DOHH2 (cell line): ENCODE measurements at regions not wholly inside any gene's neighbourhood (a gene's known extent, or its start where the extent isn't known, plus 50 kb on each side); places are given as distances from the start of the nearest gene placed in this dataset.

Source experiments
- H3F3A ChIP-seq: fragments of 200-600 bp; sonication (generic), shearing (Covaris generic); 2 replicates; pipeline ENCODE4 v1.6.0; 2016; ENCODE audit warnings: antibody characterized with exemption, mild to moderate bottlenecking; ENCODE audit not compliant: control insufficient read depth, insufficient read depth
- H3K27ac ChIP-seq: fragments of 200-600 bp; sonication (generic); 2 replicates; pipeline ENCODE4 v1.5.1; 2014; ENCODE audit warnings: low read depth, mild to moderate bottlenecking, low read length, moderate library complexity
- H3K27me3 ChIP-seq: fragments of 200-600 bp; sonication (generic); 2 replicates; pipeline ENCODE4 v1.6.1; 2014; ENCODE audit warnings: mild to moderate bottlenecking, low read length, mixed read lengths; ENCODE audit not compliant: control insufficient read depth
- H3K36me3 ChIP-seq: fragments of 200-600 bp; sonication (generic); 2 replicates; pipeline ENCODE4 v1.6.1; 2014; ENCODE audit warnings: mild to moderate bottlenecking, low read length, moderate library complexity, mixed read lengths; ENCODE audit not compliant: control insufficient read depth
- H3K4me1 ChIP-seq: fragments of 200-600 bp; sonication (generic); 2 replicates; pipeline ENCODE4 v1.6.1; 2014; ENCODE audit warnings: mild to moderate bottlenecking, low read length, mixed read lengths; ENCODE audit not compliant: control insufficient read depth
- H3K4me2 ChIP-seq: fragments of 200-600 bp; sonication (generic); 2 replicates; pipeline ENCODE4 v1.6.0; 2014; ENCODE audit warnings: mild to moderate bottlenecking, low read length, moderate library complexity
- H3K4me3 ChIP-seq: fragments of 200-600 bp; sonication (generic); 2 replicates; pipeline ENCODE4 v1.5.1; 2014; ENCODE audit warnings: mild to moderate bottlenecking, low read length, mixed read lengths
- H3K79me2 ChIP-seq: fragments of 200-600 bp; sonication (generic); 2 replicates; pipeline ENCODE4 v1.6.1; 2014; ENCODE audit warnings: mild to moderate bottlenecking, low read length, mixed read lengths; ENCODE audit not compliant: control insufficient read depth
- H3K9me2 ChIP-seq: fragments of 200-600 bp; sonication (generic); replicated peaks from 2 replicates; pipeline ENCODE4 v1.6.1; 2014; ENCODE audit warnings: mild to moderate bottlenecking, low read length, mixed read lengths; ENCODE audit not compliant: control insufficient read depth
- H3K9me3 ChIP-seq: fragments of 200-600 bp; sonication (generic); 2 replicates; pipeline ENCODE4 v1.6.1; 2014; ENCODE audit warnings: antibody characterized with exemption, low read length, mixed read lengths; ENCODE audit not compliant: control insufficient read depth, insufficient read depth
- H4K20me1 ChIP-seq: fragments of 200-600 bp; sonication (generic); 2 replicates; pipeline ENCODE4 v1.6.0; 2014; ENCODE audit warnings: low read depth, mild to moderate bottlenecking, antibody characterized with exemption, low read length, moderate library complexity; ENCODE audit not compliant: control insufficient read depth, insufficient read depth
- CTCF ChIP-seq: fragments of 200-600 bp; sonication (generic); IDR thresholded peaks from one replicate; pipeline ENCODE4 v1.5.1; 2014; ENCODE audit warnings: antibody characterized with exemption, mild to moderate bottlenecking, low read depth, low read length; ENCODE audit not compliant: poor library complexity, severe bottlenecking
- EZH2phosphoT487 ChIP-seq: fragments of 200-600 bp; sonication (generic); IDR thresholded peaks from 2 replicates; pipeline ENCODE4 v1.6.1; 2017; ENCODE audit warnings: borderline replicate concordance, mild to moderate bottlenecking, antibody characterized with exemption, low read length, moderate library complexity, mixed read lengths

DNA sequence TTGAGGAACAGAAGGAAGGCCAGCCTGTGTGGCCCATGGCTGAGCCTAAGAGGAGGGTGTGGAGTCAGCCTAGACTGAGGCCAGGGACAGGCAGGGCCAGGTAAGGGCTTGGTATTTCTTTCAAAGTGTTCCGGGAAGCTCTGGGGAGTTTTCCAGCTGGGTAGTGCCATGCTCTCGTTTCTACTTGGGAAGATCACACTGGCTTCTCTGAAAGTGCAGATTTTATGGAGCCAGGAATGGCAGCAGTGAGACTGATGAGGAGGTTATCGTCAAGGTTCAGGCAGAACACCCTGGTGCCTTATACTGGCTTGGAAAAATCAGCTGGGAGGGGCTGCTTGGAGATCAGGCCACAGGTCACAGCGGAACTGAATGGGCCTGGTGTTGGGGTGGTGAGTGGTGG lies 245.1 kb downstream of the SOX11 start:
- H3K4me1 ChIP-seq = no peaks in the 10 kb centered on the region
- no peak overlapping the region for H3K4me2 ChIP-seq
- no peaks in the 10 kb centered on the region for H3K79me2 ChIP-seq
- no peaks in the 10 kb centered on the region for H3K27me3 ChIP-seq
- no peaks in the 10 kb centered on the region for H3F3A ChIP-seq
- H3K9me2 ChIP-seq = no peaks in the 10 kb centered on the region
- H3K4me3 ChIP-seq = no peak overlapping the region
- TF ChIP-seq CTCF = no peak
- TF ChIP-seq EZH2phosphoT487 = no peak
- no peaks in the 10 kb centered on the region for H3K36me3 ChIP-seq
- no peaks in the 10 kb centered on the region for H4K20me1 ChIP-seq
- no peaks in the 10 kb centered on the region for H3K9me3 ChIP-seq
- H3K27ac ChIP-seq = no peak overlapping the region

GRCh38 chr2:5937851-5938565 lies 245.8 kb downstream of the SOX11 start:
- H3K79me2 ChIP-seq = no peaks in the 10 kb centered on the region
- no peaks in the 10 kb centered on the region for H3K9me3 ChIP-seq
- no peaks in the 10 kb centered on the region for H4K20me1 ChIP-seq
- no peaks in the 10 kb centered on the region for H3K27me3 ChIP-seq
- H3K4me2 ChIP-seq = no peak overlapping the region
- H3K9me2 ChIP-seq = no peaks in the 10 kb centered on the region
- H3K36me3 ChIP-seq = no peaks in the 10 kb centered on the region
- no peak overlapping the region for H3K27ac ChIP-seq
- no peaks in the 10 kb centered on the region for H3K4me1 ChIP-seq
- no peak overlapping the region for H3K4me3 ChIP-seq
- TF ChIP-seq EZH2phosphoT487 (no peak), CTCF (no peak)
- H3F3A ChIP-seq = no peaks in the 10 kb centered on the region

GRCh38 chr2:5938566-5938896 lies 246.3 kb downstream of the SOX11 start:
- Histone ChIP-seq H3K27ac (no peak overlapping the region), H3K9me3 (no peaks in the 10 kb centered on the region), H3K9me2 (no peaks in the 10 kb centered on the region), H3F3A (no peaks in the 10 kb centered on the region), H3K4me1 (no peaks in the 10 kb centered on the region), H3K27me3 (no peaks in the 10 kb centered on the region), H3K4me3 (no peak overlapping the region), H3K79me2 (no peaks in the 10 kb centered on the region), H4K20me1 (no peaks in the 10 kb centered on the region), H3K4me2 (no peak overlapping the region), H3K36me3 (no peaks in the 10 kb centered on the region)
- TF ChIP-seq EZH2phosphoT487 = no peak
- TF ChIP-seq CTCF = no peak
